Kidney epithelial cell (primary cell): ENCODE measurements at regions not wholly inside any gene's neighbourhood (a gene's known extent, or its start where the extent isn't known, plus 50 kb on each side); places are given as distances from the start of the nearest gene placed in this dataset.

Experiments used
- DNase-seq: peaks from one replicate; pipeline ENCODE4 v3.0.0-alpha.2; 2010; ENCODE audit warnings: low read depth
- H3K27me3 ChIP-seq: 2 replicates; pipeline ENCODE4 v1.6.0; 2011; ENCODE audit warnings: low read length; ENCODE audit not compliant: control insufficient read depth, insufficient read depth
- H3K36me3 ChIP-seq: 2 replicates; pipeline ENCODE4 v1.5.1; 2011; ENCODE audit warnings: low read length; ENCODE audit not compliant: control insufficient read depth, insufficient read depth
- H3K4me3 ChIP-seq: 2 replicates; pipeline ENCODE4 v1.5.1; 2011; ENCODE audit warnings: low read depth, mild to moderate bottlenecking, control low read depth, low read length
- CTCF ChIP-seq: IDR thresholded peaks from 2 replicates; pipeline ENCODE4 v1.5.1; 2011; ENCODE audit warnings: mild to moderate bottlenecking, moderate library complexity, low read length, control low read depth, inconsistent platforms; ENCODE audit not compliant: insufficient read depth, poor library complexity, severe bottlenecking

GRCh38 chr7:15747301-15747700 is 60.8 kb upstream of the MEOX2 start:
- Histone ChIP-seq H3K36me3 (no peaks in the 10 kb centered on the region), H3K27me3 (no peaks in the 10 kb centered on the region)
- no peak for TF ChIP-seq CTCF

GRCh38 chr7:15743926-15744480 is 57.5 kb upstream of the MEOX2 start:
- no peak for TF ChIP-seq CTCF
- H3K4me3 ChIP-seq: no peak overlapping the region

More at GRCh38 chr7:15747301-15747700, 60.8 kb upstream of the MEOX2 start:
- no peak for DNase-seq
- H3K4me3 ChIP-seq: no peak overlapping the region

GRCh38 chr7:15737601-15738000 is 51.1 kb upstream of the MEOX2 start:
- Histone ChIP-seq H3K27me3 (no peaks in the 10 kb centered on the region), H3K36me3 (no peaks in the 10 kb centered on the region), H3K4me3 (no peak overlapping the region)
- no peak for TF ChIP-seq CTCF
- no peak for DNase-seq

More at GRCh38 chr7:15743926-15744480, 57.5 kb upstream of the MEOX2 start:
- Histone ChIP-seq H3K27me3 (no peaks in the 10 kb centered on the region), H3K36me3 (no peaks in the 10 kb centered on the region)
- DNase-seq: no peak
